GM12872 (cell line): ENCODE measurements at regions not wholly inside any gene's neighbourhood (a gene's known extent, or its start where the extent isn't known, plus 50 kb on each side); places are given as distances from the start of the nearest gene placed in this dataset.

Source experiments
- TF ChIP-seq, protein P1 (sequence below): IDR thresholded peaks from 3 replicates; pipeline ENCODE4 v1.5.1; 2011; ENCODE audit warnings: low read depth, mild to moderate bottlenecking, low read length, moderate library complexity; ENCODE audit not compliant: insufficient read depth

DNA sequence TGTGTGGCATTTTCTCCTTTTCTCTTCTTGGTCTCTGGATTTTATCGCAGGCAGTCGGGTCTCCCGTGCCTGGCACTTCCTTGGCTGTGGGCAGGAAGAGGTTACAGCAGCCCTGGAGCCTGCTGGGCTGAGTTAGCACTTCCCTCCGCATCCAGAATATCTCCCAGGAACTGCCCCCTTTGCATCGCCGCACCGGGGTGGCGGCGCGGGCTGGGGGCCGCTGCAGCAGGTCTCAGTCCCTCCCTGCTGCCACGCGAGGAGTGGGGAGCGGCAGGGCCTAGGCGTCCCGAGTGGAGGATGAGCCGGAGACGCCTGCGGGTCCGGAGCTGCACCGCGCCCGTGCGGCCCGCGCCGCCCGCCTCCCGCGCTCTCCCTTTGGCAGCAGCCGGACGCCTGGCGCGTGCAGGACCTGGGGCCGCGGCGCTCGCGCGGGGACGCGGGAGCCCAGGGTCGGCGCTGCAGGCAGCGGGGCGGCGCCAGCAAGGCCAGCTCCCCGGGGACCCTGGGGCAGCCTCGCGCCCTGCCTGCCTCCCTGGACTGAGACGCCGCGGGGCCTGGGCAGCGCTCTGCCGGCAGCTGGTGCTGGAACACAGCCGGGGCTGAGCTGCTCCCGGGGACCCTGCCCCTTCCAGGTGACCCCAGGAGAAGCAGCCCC is 192.8 kb downstream of the PRDM2 start:
- TF ChIP-seq, protein P1, sequence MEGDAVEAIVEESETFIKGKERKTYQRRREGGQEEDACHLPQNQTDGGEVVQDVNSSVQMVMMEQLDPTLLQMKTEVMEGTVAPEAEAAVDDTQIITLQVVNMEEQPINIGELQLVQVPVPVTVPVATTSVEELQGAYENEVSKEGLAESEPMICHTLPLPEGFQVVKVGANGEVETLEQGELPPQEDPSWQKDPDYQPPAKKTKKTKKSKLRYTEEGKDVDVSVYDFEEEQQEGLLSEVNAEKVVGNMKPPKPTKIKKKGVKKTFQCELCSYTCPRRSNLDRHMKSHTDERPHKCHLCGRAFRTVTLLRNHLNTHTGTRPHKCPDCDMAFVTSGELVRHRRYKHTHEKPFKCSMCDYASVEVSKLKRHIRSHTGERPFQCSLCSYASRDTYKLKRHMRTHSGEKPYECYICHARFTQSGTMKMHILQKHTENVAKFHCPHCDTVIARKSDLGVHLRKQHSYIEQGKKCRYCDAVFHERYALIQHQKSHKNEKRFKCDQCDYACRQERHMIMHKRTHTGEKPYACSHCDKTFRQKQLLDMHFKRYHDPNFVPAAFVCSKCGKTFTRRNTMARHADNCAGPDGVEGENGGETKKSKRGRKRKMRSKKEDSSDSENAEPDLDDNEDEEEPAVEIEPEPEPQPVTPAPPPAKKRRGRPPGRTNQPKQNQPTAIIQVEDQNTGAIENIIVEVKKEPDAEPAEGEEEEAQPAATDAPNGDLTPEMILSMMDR: no peak

DNA sequence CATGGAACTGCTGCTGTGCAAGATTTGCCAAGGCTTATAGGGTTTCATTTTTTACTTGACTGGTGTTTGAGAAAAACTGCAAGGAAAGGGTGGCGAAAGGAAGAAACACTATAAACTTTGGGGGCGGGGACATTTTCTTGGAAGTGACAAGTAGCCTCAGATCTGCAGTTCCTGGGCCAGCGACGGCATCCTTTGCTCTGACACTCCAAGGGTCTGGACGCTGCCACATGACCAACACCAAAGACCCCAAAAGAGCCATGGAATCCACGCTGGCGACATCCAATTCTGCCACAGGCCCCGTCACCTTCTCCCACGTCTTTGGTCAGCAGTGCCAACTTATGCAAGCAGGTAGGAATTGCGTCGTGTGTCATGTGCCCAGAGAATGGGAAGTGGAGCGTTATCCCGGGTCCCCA is 193.4 kb downstream of the PRDM2 start:
- TF ChIP-seq, protein P1: no peak

DNA sequence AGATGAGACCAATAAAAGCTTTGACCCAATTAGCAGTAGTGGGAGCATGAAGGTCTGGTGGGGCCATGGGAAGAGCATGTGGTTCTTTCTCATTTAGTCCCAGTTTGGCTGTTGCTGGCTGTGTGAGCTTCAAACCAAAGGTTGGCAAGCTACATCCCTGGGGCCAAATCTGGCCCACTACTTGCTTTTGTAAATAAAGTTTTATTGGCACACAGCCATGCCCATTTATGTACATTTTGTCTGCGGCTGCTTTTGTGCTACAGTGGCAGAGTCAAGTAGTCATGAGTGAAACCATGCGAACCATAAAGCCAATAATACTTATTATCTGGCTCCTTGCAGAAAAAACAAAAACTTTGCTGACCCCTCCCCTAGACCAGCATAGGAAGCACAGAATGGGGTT is 196.9 kb downstream of the PRDM2 start:
- TF ChIP-seq, protein P1: no peak

DNA sequence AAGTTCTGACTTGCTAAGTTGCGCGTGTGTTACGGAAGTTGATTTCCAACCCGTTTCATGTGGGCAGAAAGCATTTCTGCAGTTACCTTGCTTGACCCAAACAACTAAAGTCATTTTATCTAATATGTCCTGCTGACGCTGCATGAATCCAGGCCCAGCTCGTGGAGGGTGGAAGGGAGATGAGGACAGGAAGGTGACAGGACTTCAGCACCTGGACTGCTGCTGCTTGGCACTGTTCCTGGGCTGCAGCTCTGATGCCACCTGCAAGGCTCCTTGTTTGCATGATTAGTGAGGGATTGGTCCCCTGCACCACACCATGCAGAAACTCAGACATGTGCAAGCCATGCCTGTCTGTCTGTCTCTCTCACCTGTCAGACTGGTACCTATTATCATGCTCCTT is 198.4 kb downstream of the PRDM2 start:
- TF ChIP-seq, protein P1: no peak

DNA sequence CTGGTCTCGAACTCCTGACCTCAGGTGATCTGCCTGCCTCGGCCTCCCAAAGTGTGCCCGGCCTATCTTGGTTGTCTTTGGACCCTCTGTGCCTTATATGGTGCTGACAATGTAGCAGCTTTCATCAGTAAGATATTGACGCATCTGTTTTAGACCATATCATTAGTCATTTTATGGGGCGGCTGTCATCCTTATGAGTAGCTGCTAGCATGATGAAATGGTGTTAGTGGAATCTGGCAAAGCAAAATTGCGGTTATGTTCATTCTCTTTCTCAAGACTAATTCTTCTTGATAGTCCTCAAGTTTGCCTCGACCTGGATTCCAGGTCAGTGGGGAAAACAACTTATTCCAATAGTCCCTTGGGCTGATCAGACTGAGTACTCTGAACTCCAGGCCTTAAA is 199.9 kb downstream of the PRDM2 start:
- TF ChIP-seq, protein P1: no peak

DNA sequence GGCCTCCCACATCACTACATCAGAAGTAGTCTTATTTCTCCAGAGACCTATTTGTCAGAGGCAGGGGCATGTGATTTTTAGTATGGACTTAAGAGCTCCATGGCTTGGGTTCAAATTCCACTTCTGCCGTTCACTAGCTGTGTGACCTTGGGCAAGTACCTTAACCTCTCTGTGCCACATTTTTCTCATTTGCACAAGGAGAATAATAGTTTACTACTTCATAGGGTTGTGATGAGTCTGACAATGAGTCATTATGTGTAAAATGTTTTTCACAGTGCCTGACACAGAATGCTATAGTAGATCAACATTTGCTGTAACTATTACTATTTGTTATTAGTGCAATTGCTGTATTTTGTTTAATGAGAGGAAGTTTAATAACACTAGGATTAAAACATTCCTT is 200.6 kb downstream of the PRDM2 start:
- TF ChIP-seq, protein P1: no peak

DNA sequence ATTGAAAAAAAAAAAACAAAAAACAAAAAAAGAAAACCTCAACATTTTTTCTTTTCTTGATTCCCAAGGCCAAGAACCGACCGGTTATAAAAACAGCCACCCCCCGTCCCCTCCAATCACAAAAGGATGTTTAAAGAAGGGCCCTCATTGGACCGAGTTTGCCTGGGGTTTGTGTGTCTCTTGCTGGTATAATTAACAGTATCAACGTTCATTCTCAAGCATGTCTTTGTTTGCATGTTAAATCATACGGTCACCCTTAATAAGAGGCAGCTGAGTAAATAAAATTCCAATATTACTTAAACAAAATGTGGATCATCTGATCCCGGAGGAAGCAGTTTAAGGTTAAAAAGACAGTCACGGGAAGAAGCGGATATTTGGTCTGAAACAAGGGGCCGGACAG is 201.1 kb downstream of the PRDM2 start:
- TF ChIP-seq, protein P1: no peak
